ENCODE measurements at regions not wholly inside any gene's neighbourhood (a gene's known extent, or its start where the extent isn't known, plus 50 kb on each side); places are given as distances from the start of the nearest gene placed in this dataset.

DNA sequence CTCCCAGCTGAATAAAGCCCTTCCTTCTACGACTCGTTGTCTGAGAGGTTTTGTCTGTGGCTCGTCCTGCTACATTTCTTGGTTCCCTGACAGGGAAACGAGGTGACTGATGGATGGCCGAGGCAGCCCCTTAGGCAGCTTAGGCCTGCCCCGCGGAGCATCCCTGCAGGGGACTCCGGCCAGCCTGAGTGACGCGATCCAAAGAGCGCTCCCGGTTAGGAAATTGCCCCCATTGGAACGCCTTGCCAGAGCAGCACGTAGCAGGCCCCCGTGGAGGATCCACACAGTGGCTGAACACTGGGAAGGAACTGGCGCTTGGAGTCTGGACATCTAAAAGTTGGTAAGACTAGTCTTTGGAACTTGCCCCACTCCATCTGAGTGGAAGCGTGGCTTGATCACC lies 296.8 kb upstream of the SGCG start:
- TF ChIP-seq POLR2A (IDR thresholded peaks at IDR 0.05; ENCODE audit: low read length) (no peak), GATA1 (IDR thresholded peaks at IDR 0.05; ENCODE audit: low read depth, low read length) (no peak)
